ENCODE measurements at regions not wholly inside any gene's neighbourhood (a gene's known extent, or its start where the extent isn't known, plus 50 kb on each side); places are given as distances from the start of the nearest gene placed in this dataset.

DNA sequence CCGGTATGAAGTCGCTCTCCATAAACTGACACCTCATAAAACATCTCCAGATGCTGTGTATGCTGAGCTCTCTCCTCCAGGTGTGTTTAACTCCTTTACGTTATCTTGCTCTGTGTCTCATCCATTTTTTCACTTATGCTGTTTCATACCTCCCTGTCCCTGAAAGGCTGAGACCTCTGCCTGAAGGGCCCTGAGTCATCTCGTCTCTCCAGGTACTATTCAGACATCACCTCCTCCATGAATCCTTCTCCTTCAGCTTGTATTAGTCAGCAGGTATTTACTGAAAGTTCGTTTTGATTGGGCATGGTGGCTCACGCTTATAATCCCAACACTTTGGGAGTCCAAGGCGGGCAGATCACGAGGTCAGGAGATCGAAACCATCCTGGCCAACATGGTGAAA is 244.5 kb upstream of the EPHA4 start:
- TF ChIP-seq, protein P1, sequence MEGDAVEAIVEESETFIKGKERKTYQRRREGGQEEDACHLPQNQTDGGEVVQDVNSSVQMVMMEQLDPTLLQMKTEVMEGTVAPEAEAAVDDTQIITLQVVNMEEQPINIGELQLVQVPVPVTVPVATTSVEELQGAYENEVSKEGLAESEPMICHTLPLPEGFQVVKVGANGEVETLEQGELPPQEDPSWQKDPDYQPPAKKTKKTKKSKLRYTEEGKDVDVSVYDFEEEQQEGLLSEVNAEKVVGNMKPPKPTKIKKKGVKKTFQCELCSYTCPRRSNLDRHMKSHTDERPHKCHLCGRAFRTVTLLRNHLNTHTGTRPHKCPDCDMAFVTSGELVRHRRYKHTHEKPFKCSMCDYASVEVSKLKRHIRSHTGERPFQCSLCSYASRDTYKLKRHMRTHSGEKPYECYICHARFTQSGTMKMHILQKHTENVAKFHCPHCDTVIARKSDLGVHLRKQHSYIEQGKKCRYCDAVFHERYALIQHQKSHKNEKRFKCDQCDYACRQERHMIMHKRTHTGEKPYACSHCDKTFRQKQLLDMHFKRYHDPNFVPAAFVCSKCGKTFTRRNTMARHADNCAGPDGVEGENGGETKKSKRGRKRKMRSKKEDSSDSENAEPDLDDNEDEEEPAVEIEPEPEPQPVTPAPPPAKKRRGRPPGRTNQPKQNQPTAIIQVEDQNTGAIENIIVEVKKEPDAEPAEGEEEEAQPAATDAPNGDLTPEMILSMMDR (conservative IDR thresholded peaks at IDR 0.05 in 1 of 2, IDR thresholded peaks at IDR 0.05 in 1 of 2; ENCODE audit: extremely low read depth in 1 of 2, insufficient read depth in 1 of 2, low read depth in 1 of 2, low read length in 2 of 2) = no peak
- no peak for TF ChIP-seq EZH2 (IDR thresholded peaks at IDR 0.05; ENCODE audit: borderline replicate concordance, low read length)

Measured in mammary epithelial cell (primary cell).